PC-9 (cell line): ENCODE measurements at regions not wholly inside any gene's neighbourhood (a gene's known extent, or its start where the extent isn't known, plus 50 kb on each side); places are given as distances from the start of the nearest gene placed in this dataset.

Experiments used
- CTCF ChIP-seq: fragments of 200-600 bp; sonication (generic); conservative IDR thresholded peaks from 2 replicates; pipeline ENCODE4 v1.6.1; 2017; ENCODE audit warnings: mixed run types, antibody characterized with exemption, mild to moderate bottlenecking, moderate library complexity
- EZH2 ChIP-seq: fragments of 200-600 bp; sonication (generic); IDR thresholded peaks from 2 replicates; pipeline ENCODE4 v1.8.0; 2017; ENCODE audit warnings: antibody characterized with exemption, low read depth

GRCh38 chr3:138888560-138888959 is 53.8 kb upstream of the PIK3CB start:
- TF ChIP-seq EZH2: no peak
- no peak for TF ChIP-seq CTCF
